ENCODE measurements at regions not wholly inside any gene's neighbourhood (a gene's known extent, or its start where the extent isn't known, plus 50 kb on each side); places are given as distances from the start of the nearest gene placed in this dataset.

GRCh38 chr12:22117563-22118237 lies 71.7 kb downstream of the CMAS start:
- H3K79me2 ChIP-seq (ENCODE audit: insufficient read depth, low read length), result no peaks in the 10 kb centered on the region
- no peaks in the 10 kb centered on the region; the same call in 1 of the 2 replicates for H3K4me1 ChIP-seq (ENCODE audit: insufficient read depth, low read length)
- no peaks in the 10 kb centered on the region for H3K79me1 ChIP-seq (ENCODE audit: insufficient read depth, low read depth, low read length, poor library complexity, severe bottlenecking)
- Mint-ChIP-seq H3K4me1 (no peaks in the 10 kb centered on the region), H3K27me3 (ENCODE audit: low read depth) (peaks cover 3% of the 10 kb centered on the region), H3K4me3 (no peak overlapping the region), H3K27ac (no peak overlapping the region), H3K36me3 (ENCODE audit: insufficient read depth in 1 of 3, low read depth in 3 of 3) (no peaks in the 10 kb centered on the region), H3K9me3 (no peaks in the 10 kb centered on the region)
- H4K5ac ChIP-seq (ENCODE audit: insufficient read length, low read depth, low read length), result no peak overlapping the region
- H2BK120ac ChIP-seq (ENCODE audit: low read depth, low read length, poor library complexity, severe bottlenecking), result no peak overlapping the region
- no peak overlapping the region for H3K14ac ChIP-seq (ENCODE audit: insufficient read depth, low read length)
- H3K23ac ChIP-seq (ENCODE audit: insufficient read length, low read depth, low read length), result no peak overlapping the region
- H3K9me3 ChIP-seq (ENCODE audit: control insufficient read depth, low read depth, low read length), result no peaks in the 10 kb centered on the region
- no CpG with 5 or more reads among the region's 3 CpGs for WGBS (ENCODE audit: extremely low coverage, insufficient read length, low lambda C conversion rate)
- no peak overlapping the region for H3K4ac ChIP-seq (ENCODE audit: low read depth, low read length)
- TF ChIP-seq, protein P1, sequence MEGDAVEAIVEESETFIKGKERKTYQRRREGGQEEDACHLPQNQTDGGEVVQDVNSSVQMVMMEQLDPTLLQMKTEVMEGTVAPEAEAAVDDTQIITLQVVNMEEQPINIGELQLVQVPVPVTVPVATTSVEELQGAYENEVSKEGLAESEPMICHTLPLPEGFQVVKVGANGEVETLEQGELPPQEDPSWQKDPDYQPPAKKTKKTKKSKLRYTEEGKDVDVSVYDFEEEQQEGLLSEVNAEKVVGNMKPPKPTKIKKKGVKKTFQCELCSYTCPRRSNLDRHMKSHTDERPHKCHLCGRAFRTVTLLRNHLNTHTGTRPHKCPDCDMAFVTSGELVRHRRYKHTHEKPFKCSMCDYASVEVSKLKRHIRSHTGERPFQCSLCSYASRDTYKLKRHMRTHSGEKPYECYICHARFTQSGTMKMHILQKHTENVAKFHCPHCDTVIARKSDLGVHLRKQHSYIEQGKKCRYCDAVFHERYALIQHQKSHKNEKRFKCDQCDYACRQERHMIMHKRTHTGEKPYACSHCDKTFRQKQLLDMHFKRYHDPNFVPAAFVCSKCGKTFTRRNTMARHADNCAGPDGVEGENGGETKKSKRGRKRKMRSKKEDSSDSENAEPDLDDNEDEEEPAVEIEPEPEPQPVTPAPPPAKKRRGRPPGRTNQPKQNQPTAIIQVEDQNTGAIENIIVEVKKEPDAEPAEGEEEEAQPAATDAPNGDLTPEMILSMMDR (conservative IDR thresholded peaks at IDR 0.05), result no peak
- no peak overlapping the region for H4K91ac ChIP-seq (ENCODE audit: insufficient read length, low read depth, low read length)
- no peak overlapping the region for H2AK5ac ChIP-seq (ENCODE audit: insufficient read length, low read length)
- no peak overlapping the region for H3K4me2 ChIP-seq (ENCODE audit: insufficient read depth, insufficient read length, low read length)
- H4K20me1 ChIP-seq (ENCODE audit: control insufficient read depth, insufficient read depth, insufficient read length), result no peaks in the 10 kb centered on the region
- H3K9ac ChIP-seq (ENCODE audit: extremely low read depth, insufficient read length, low read length), result no peak overlapping the region
- H3K27ac ChIP-seq (ENCODE audit: insufficient read length, low read depth, low read length), result no peak overlapping the region
- no peak overlapping the region for H2AFZ ChIP-seq (ENCODE audit: low read length)
- no peak overlapping the region for H3K56ac ChIP-seq (ENCODE audit: insufficient read length, low read depth, low read length)
- no peaks in the 10 kb centered on the region for H3K23me2 ChIP-seq (ENCODE audit: insufficient read length, low read depth, low read length, poor library complexity, severe bottlenecking)
- no peaks in the 10 kb centered on the region for H3K27me3 ChIP-seq (ENCODE audit: insufficient read depth, low read length)
- DNase-seq, result no peak
- H3K18ac ChIP-seq (ENCODE audit: insufficient read length, low read depth, low read length), result no peak overlapping the region
- H2BK5ac ChIP-seq (ENCODE audit: insufficient read length, low read length), result no peak overlapping the region
- H2BK20ac ChIP-seq (ENCODE audit: low read depth, low read length, poor library complexity, severe bottlenecking), result no peak overlapping the region
- no peak overlapping the region for H4K8ac ChIP-seq (replicated peaks; ENCODE audit: insufficient read length, low read depth, low read length)
- H3T11ph ChIP-seq (ENCODE audit: low read length), result no peak overlapping the region
- H2BK12ac ChIP-seq (ENCODE audit: insufficient read length, low read depth, low read length), result no peak overlapping the region
- no peak overlapping the region for H2BK15ac ChIP-seq (ENCODE audit: low read depth, low read length)
